Heart left ventricle (tissue), 16 donors: ENCODE measurements at regions not wholly inside any gene's neighbourhood (a gene's known extent, or its start where the extent isn't known, plus 50 kb on each side); places are given as distances from the start of the nearest gene placed in this dataset.
A peak's percentile ranks its signal among the peaks of the same experiment; 100 is the strongest.

Experiments
- ATAC-seq, 4 donors: fragments of 200-7000 bp; cut with Tn5 transposase; one replicate each; pipeline ENCODE4 v1.9.1; 2020 to 2022; ENCODE audit warnings: moderate library complexity in 4 of 4, mild to moderate bottlenecking in 3 of 4, moderate number of reproducible peaks in 1 of 4
- DNase-seq, 5 donors: peaks; one replicate each; pipeline ENCODE4 v3.0.0-alpha.2; 2020
- H3K27ac ChIP-seq, 12 donors: fragments of 200-600 bp; sonication (generic) in 4 of 12; one replicate each; pipeline versions ENCODE4 v1.5.0 to v1.8.0; 2016 to 2022; ENCODE audit warnings: mild to moderate bottlenecking in 2 of 12
- H3K27me3 ChIP-seq, 9 donors: fragments of 200-600 bp; sonication (generic) in 2 of 9; one replicate each; pipeline versions ENCODE4 v1.5.1 to v1.8.0; 2016 to 2022; ENCODE audit warnings: mild to moderate bottlenecking in 3 of 9
- H3K36me3 ChIP-seq, 9 donors: fragments of 200-600 bp; sonication (generic) in 2 of 9; one replicate each; pipeline versions ENCODE4 v1.5.0 to v1.8.0; 2018 to 2022; ENCODE audit warnings: mild to moderate bottlenecking in 2 of 9
- H3K4me1 ChIP-seq, 12 donors: fragments of 200-600 bp; sonication (generic) in 4 of 12; one replicate each; pipeline versions ENCODE4 v1.5.0 to v1.8.0; 2016 to 2022; ENCODE audit warnings: mild to moderate bottlenecking in 3 of 12
- H3K4me3 ChIP-seq, 12 donors: fragments of 200-600 bp; sonication (generic) in 4 of 12; one replicate each; pipeline versions ENCODE4 v1.5.0 to v1.8.0; 2017 to 2022; ENCODE audit warnings: mild to moderate bottlenecking in 9 of 12, moderate library complexity in 4 of 12
- H3K9me3 ChIP-seq, 12 donors: fragments of 200-600 bp; sonication (generic) in 4 of 12; one replicate each; pipeline versions ENCODE4 v1.5.0 to v1.8.0; 2016 to 2022; ENCODE audit warnings: mild to moderate bottlenecking in 1 of 12
- CTCF ChIP-seq, 12 donors: fragments of 200-600 bp; sonication (generic) in 4 of 12; IDR thresholded peaks; one replicate each; pipeline versions ENCODE4 v1.5.0 to v1.8.0; 2018 to 2022; ENCODE audit warnings: antibody characterized with exemption in 12 of 12, mild to moderate bottlenecking in 5 of 12
- POLR2A ChIP-seq, 2 donors: fragments of 450-650 bp; IDR thresholded peaks; one replicate each; pipeline ENCODE4 v1.6.1; 2017; ENCODE audit warnings: antibody characterized with exemption in 2 of 2, mild to moderate bottlenecking in 2 of 2, moderate library complexity in 2 of 2
- WGBS, 4 donors: extraction: QIAGEN DNeasy Blood & Tissue Kit in 2 of 4; methylation state at CpG; one replicate each; pipeline versions ENCODE4 v1.1.5 to v1.1.7; 2013 to 2018; 5-methylcytosine and 5-hydroxymethylcytosine counted together
- intact Hi-C, 10 donors: fragments of 100-400 bp; cut with DNase I; formaldehyde crosslinking; loops; one replicate each; pipeline versions ENCODE4 v1.11.1 to v1.14.2; 2022
- donor health status: ischemic (EF 13 %, LVEDD 7.1; RV severe dilation, severe dysfunction).
- donor health status: healthy with polysubstance abuse.
- donor health status: DM: no; HTN: yes; CAD: no.
- donor health status: DM: no; HTN: no; CAD: no.
- donor health status: ischemic (EF 25% LVEDD 6.9; RV normal size, moderate dysfunction).
- donor health status: ischemic (EF 25% LVEDD 5.7; RV mildly dilated, moderate dysfunction).
- donor health status: healthy.
- donor health status: DM: yes; HTN: yes; CAD: no.
- donor health status: ischemic (EF 35%, LVEDD 5.7; RV mildly dilated, moderate dysfunction).
- donor health status: nonischemic (EF 11% LVEDD 7.7; RV severe dilation, severe dysfunction).
- donor health status: DM: yes; HTN: yes; CAD: no.
- donor health status: PGD.
- donor health status: ischemic (EF 29% LVEDD 5.4; RV normal size, mild dysfunction).
- donor health status: nonischemic (EF 23%, LVEDD 6.1; RV moderate dilation, normal function).

GRCh38 chr1:90834886-90835660, 118.0 kb upstream of the BARHL2 start:
- Histone ChIP-seq H3K4me3 (peak overlapping the region in 10 of 12 donors; percentile 27 to 58 (median 50)), H3K4me1 (peaks cover 3 to 21% (median 13%) of the 10 kb centered on the region in 12 donors), H3K36me3 (no peaks in the 10 kb centered on the region), H3K27ac (no peak overlapping the region), H3K27me3 (peaks cover 4 to 89% (median 34%) of the 10 kb centered on the region in 9 donors), H3K9me3 (no peaks in the 10 kb centered on the region)
- intact Hi-C loops, result loop anchor here in 1 of 10 donors (10.0 kb wide), 1 partner anchor 110 kb away; no protein-coding TSS in a partner anchor
- ATAC-seq, result peak in 1 of 4 donors; percentile 31
- WGBS, 4 donors, result 12 to 43% (median 30%) methylated on average over 33 to 40 of the region's 40 CpGs
- no peak for DNase-seq
- TF ChIP-seq POLR2A (IDR thresholded peaks at IDR 0.05) (no peak), CTCF (IDR thresholded peaks at IDR 0.05) (no peak)

GRCh38 chr1:90834354-90834885, 117.3 kb upstream of the BARHL2 start:
- Histone ChIP-seq H3K4me1 (peaks cover 3 to 21% (median 13%) of the 10 kb centered on the region in 12 donors), H3K27ac (no peak overlapping the region), H3K4me3 (no peak overlapping the region), H3K9me3 (no peaks in the 10 kb centered on the region), H3K27me3 (peaks cover 4 to 88% (median 32%) of the 10 kb centered on the region in 9 donors), H3K36me3 (no peaks in the 10 kb centered on the region)
- intact Hi-C loops, result loop anchor here in 1 of 10 donors (10.0 kb wide), 1 partner anchor 110 kb away; no protein-coding TSS in a partner anchor
- WGBS, 4 donors, result 27 to 64% (median 46%) methylated on average over 23 of the region's 23 CpGs
- ATAC-seq, result no peak
- no peak for TF ChIP-seq POLR2A (IDR thresholded peaks at IDR 0.05)
- no peak for TF ChIP-seq CTCF (IDR thresholded peaks at IDR 0.05)
- no peak for DNase-seq

- no peak overlapping the region for H3K4me3 ChIP-seq
- TF ChIP-seq POLR2A (IDR thresholded peaks at IDR 0.05), result no peak
- TF ChIP-seq CTCF (IDR thresholded peaks at IDR 0.05), result no peak
- peaks cover 3 to 21% (median 13%) of the 10 kb centered on the region in 12 donors for H3K4me1 ChIP-seq
- DNase-seq, result no peak
- no peak overlapping the region for H3K27ac ChIP-seq
- peaks cover 4 to 80% (median 32%) of the 10 kb centered on the region in 9 donors for H3K27me3 ChIP-seq
- no peaks in the 10 kb centered on the region for H3K9me3 ChIP-seq
- WGBS, 4 donors, result 48 to 67% (median 60%) methylated on average over 6 of the region's 6 CpGs
- intact Hi-C loops, result loop anchor here in 1 of 10 donors (10.0 kb wide), 1 partner anchor 109 kb away; no protein-coding TSS in a partner anchor
- no peaks in the 10 kb centered on the region for H3K36me3 ChIP-seq
- no peak for ATAC-seq
These were observed 116.5 kb upstream of the BARHL2 start for GRCh38 chr1:90833466-90834110.

GRCh38 chr1:90831910-90832309, 114.8 kb upstream of the BARHL2 start:
- ATAC-seq, result no peak
- Histone ChIP-seq H3K36me3 (no peaks in the 10 kb centered on the region), H3K27ac (no peak overlapping the region), H3K27me3 (peaks cover 4 to 66% (median 28%) of the 10 kb centered on the region in 9 donors), H3K4me1 (peaks cover 3 to 21% (median 13%) of the 10 kb centered on the region in 12 donors), H3K4me3 (no peak overlapping the region), H3K9me3 (no peaks in the 10 kb centered on the region)
- no peak for DNase-seq
- intact Hi-C loops, result loop anchor here in 1 of 10 donors (10.0 kb wide), 1 partner anchor 107 kb away; no protein-coding TSS in a partner anchor
- TF ChIP-seq POLR2A (IDR thresholded peaks at IDR 0.05), result no peak
- TF ChIP-seq CTCF (IDR thresholded peaks at IDR 0.05), result no peak
- WGBS, 4 donors, result 44 to 60% (median 54%) methylated on average over 8 of the region's 8 CpGs
